Central memory CD8-positive, alpha-beta T cell (primary cell): ENCODE measurements at regions not wholly inside any gene's neighbourhood (a gene's known extent, or its start where the extent isn't known, plus 50 kb on each side); places are given as distances from the start of the nearest gene placed in this dataset.

Source experiments
- ATAC-seq: fragments of 150-1000 bp; cut with Tn5 transposase; replicated peaks from 2 replicates; pipeline ENCODE4 v1.10.0; 2022; ENCODE audit warnings: mild to moderate bottlenecking, moderate FRiP score, moderate number of reproducible peaks; ENCODE audit not compliant: poor library complexity, severe bottlenecking; ENCODE audit errors: extremely low read depth
- DNase-seq, 2 donors: peaks; one replicate each; pipeline ENCODE4 v3.0.0; 2021; ENCODE audit warnings: low spot score in 2 of 2
- H3K27ac Mint-ChIP-seq: one replicate; pipeline ENCODE4 v1.8.0; 2022; ENCODE audit warnings: low read depth, mild to moderate bottlenecking, moderate library complexity, mixed read lengths
- H3K27me3 Mint-ChIP-seq: one replicate; pipeline ENCODE4 v1.8.0; 2022; ENCODE audit warnings: mixed read lengths
- H3K36me3 Mint-ChIP-seq: one replicate; pipeline ENCODE4 v1.8.0; 2022; ENCODE audit warnings: mild to moderate bottlenecking, moderate library complexity, mixed read lengths; ENCODE audit not compliant: insufficient read depth
- H3K4me1 Mint-ChIP-seq: one replicate; pipeline ENCODE4 v1.8.0; 2022; ENCODE audit warnings: mixed read lengths
- H3K4me3 Mint-ChIP-seq: one replicate; pipeline ENCODE4 v1.8.0; 2022; ENCODE audit warnings: mild to moderate bottlenecking, moderate library complexity, mixed read lengths
- H3K9me3 Mint-ChIP-seq: one replicate; pipeline ENCODE4 v1.8.0; 2022; ENCODE audit warnings: mixed read lengths

DNA sequence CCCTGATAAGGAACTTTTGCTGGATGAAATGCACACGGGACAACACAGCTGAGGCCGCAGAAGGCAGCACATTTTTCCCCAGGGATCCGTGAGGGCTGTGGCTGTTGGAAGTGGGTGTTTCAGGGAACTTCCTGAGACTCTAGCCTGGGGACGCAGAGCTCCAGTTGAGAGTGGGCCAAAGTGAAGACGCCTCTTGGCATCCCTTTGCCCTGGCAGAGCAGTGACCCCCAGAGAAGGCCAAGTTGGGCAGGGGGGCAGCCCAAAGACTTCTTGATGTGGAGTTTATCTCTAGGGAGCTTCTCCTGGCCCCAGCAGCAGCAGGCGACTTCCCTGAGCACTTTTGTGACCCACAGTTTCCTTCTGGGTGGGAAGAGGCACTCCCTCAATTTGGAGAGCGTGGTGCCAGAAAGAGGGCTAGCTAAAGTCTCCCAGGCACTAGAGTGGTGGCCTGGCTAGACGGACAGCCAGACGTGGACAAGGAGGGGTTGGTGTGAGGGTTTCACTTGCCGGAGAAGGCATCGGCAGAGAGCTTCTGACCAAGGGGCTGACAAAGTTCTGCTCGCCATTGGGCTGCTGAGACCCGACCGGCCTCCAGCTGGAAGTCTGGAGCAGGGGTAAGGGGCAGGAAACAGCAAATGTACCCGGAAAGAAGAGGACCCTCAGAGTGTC is 108.8 kb downstream of the ACKR3 start:
- Mint-ChIP-seq H3K36me3 (no peaks in the 10 kb centered on the region), H3K4me1 (no peaks in the 10 kb centered on the region), H3K27ac (no peak overlapping the region), H3K9me3 (no peaks in the 10 kb centered on the region), H3K27me3 (peaks cover 58% of the 10 kb centered on the region), H3K4me3 (no peak overlapping the region)
- ATAC-seq (no peak), DNase-seq (no peak)

GRCh38 chr2:236679884-236680860 is 110.5 kb downstream of the ACKR3 start:
- Mint-ChIP-seq H3K27ac (no peak overlapping the region), H3K4me1 (no peaks in the 10 kb centered on the region), H3K9me3 (no peaks in the 10 kb centered on the region), H3K4me3 (no peak overlapping the region), H3K27me3 (peaks cover 68% of the 10 kb centered on the region), H3K36me3 (no peaks in the 10 kb centered on the region)
- no peak for ATAC-seq
- no peak for DNase-seq

DNA sequence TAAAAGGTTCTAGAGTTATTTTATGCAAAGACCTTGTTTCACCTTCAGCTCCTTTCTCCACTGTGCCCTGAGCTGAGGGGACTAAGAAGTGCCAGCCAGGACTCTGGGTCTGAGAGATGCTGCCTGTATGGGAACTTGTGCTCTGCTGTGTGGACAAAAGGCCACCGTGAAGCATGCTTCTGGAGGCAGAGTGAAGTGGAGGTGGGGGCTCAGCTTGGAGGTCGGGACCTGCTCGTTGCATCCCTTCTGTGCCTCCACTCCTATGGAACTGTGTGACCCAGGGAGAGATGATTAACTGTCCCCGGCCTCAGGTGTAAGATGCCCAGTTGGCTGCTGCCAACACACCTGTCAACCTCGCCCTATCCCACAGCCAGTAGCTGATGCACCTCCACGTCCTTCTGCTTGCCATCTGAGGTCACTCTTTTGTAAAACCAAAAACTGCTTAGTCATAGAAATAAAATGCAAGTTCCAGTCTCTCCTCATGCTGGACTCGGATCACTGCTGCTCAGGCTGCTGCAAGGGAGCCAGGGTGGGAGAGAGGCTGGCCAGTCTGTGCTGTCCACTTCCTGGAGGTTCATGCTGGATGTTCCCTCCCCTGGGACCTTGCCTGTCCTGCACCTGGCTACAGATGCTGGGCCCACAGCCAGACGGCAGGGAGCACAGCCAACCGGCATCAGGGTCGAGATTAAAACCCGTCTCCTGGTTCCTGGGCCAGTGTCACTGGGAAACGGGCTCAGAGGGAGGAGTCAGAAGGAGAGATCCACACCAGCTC is 113.2 kb downstream of the ACKR3 start:
- Mint-ChIP-seq H3K9me3 (no peaks in the 10 kb centered on the region), H3K27ac (no peak overlapping the region), H3K27me3 (peaks cover 71% of the 10 kb centered on the region), H3K36me3 (no peaks in the 10 kb centered on the region), H3K4me1 (no peaks in the 10 kb centered on the region), H3K4me3 (no peak overlapping the region)
- DNase-seq = no peak
- ATAC-seq = no peak

- Mint-ChIP-seq H3K36me3 (peaks cover 1% of the 10 kb centered on the region), H3K4me1 (no peaks in the 10 kb centered on the region), H3K27me3 (peaks cover 66% of the 10 kb centered on the region), H3K4me3 (no peak overlapping the region), H3K27ac (no peak overlapping the region), H3K9me3 (no peaks in the 10 kb centered on the region)
- no peak for ATAC-seq
- DNase-seq = no peak
Observed at GRCh38 chr2:236684504-236685256, 115.1 kb downstream of the ACKR3 start.

DNA sequence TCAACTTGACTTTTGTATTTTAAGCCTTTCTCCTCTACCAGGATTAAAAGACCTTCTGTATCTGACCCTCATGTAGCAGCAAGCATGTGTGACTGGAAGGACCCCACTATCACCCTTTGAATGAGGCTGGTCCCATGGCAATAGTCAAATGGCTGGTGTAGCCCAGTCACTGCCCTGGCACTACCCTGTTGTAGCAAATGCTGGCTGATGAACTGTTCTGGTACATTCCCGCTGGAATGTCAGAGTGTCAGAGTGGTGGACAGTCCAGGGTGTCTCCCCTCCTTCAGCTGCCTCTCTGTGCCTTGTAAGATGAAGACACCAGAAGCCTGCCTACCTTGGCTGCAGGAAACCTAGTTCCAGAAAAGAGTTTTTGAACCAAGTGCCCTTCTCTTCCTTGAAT is 115.7 kb downstream of the ACKR3 start:
- DNase-seq (no peak), ATAC-seq (no peak)
- Mint-ChIP-seq H3K4me1 (no peaks in the 10 kb centered on the region), H3K4me3 (no peak overlapping the region), H3K9me3 (no peaks in the 10 kb centered on the region), H3K27me3 (peaks cover 67% of the 10 kb centered on the region), H3K27ac (no peak overlapping the region), H3K36me3 (peaks cover 1% of the 10 kb centered on the region)

GRCh38 chr2:236685979-236686520 is 116.4 kb downstream of the ACKR3 start:
- Mint-ChIP-seq H3K9me3 (no peaks in the 10 kb centered on the region), H3K36me3 (peaks cover 1% of the 10 kb centered on the region), H3K27ac (no peak overlapping the region), H3K4me3 (no peak overlapping the region), H3K27me3 (peaks cover 67% of the 10 kb centered on the region), H3K4me1 (no peaks in the 10 kb centered on the region)
- no peak for ATAC-seq
- DNase-seq = no peak

- no peak overlapping the region for H3K27ac Mint-ChIP-seq
- no peaks in the 10 kb centered on the region for H3K4me1 Mint-ChIP-seq
- no peak overlapping the region for H3K4me3 Mint-ChIP-seq
- no peak for DNase-seq
- peaks cover 1% of the 10 kb centered on the region for H3K36me3 Mint-ChIP-seq
- H3K27me3 Mint-ChIP-seq = peaks cover 69% of the 10 kb centered on the region
- no peak for ATAC-seq
- H3K9me3 Mint-ChIP-seq = no peaks in the 10 kb centered on the region
Observed at GRCh38 chr2:236686561-236686960, 116.9 kb downstream of the ACKR3 start.

DNA sequence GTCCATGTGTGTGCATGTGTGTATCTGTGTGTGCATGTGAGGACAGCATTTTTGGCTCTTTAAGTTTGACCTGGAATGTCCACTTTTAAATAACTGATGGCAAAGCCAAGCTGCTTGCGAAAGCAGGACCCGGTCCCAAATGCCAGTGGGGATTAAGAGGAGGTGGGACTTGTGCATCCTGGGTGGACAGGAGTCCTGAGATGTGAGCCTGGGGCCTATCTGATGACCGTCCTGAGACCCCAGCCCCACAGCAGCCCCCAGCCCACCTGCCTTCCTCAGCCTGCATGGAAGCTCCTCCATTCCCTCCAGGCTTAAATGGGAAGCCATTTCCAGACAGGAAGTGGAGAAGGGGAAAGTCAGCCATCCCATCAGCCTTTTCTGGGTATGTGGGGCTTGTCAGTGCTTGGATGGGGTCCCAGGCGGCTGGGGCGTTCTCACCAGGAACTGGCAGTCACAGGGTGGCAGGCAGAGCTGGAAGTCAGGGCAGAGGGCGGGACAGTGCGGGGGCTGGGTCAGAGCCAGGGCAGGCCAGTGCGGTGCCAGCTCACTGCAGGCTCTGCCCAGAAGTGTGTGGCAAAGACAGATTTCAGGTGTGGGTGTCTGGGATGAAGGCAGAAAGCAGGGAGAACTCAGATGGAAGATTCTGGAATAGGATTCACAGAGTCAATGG is 117.8 kb downstream of the ACKR3 start:
- ATAC-seq (no peak), DNase-seq (no peak)
- no peaks in the 10 kb centered on the region for H3K4me1 Mint-ChIP-seq
- peaks cover 1% of the 10 kb centered on the region for H3K36me3 Mint-ChIP-seq
- no peak overlapping the region for H3K4me3 Mint-ChIP-seq
- H3K9me3 Mint-ChIP-seq = no peaks in the 10 kb centered on the region
- no peak overlapping the region for H3K27ac Mint-ChIP-seq
- H3K27me3 Mint-ChIP-seq = peaks cover 76% of the 10 kb centered on the region

- no peak overlapping the region for H3K4me3 Mint-ChIP-seq
- DNase-seq (no peak), ATAC-seq (no peak)
- H3K36me3 Mint-ChIP-seq = peaks cover 1% of the 10 kb centered on the region
- peaks cover 80% of the 10 kb centered on the region for H3K27me3 Mint-ChIP-seq
- no peaks in the 10 kb centered on the region for H3K4me1 Mint-ChIP-seq
- H3K9me3 Mint-ChIP-seq = no peaks in the 10 kb centered on the region
- H3K27ac Mint-ChIP-seq = no peak overlapping the region
Observed at GRCh38 chr2:236688157-236688556, 118.5 kb downstream of the ACKR3 start.

GRCh38 chr2:236688563-236689392 is 119.2 kb downstream of the ACKR3 start:
- Mint-ChIP-seq H3K27ac (no peak overlapping the region), H3K4me1 (no peaks in the 10 kb centered on the region), H3K27me3 (peaks cover 83% of the 10 kb centered on the region), H3K9me3 (no peaks in the 10 kb centered on the region), H3K4me3 (no peak overlapping the region), H3K36me3 (peaks cover 1% of the 10 kb centered on the region)
- ATAC-seq (no peak), DNase-seq (no peak)

GRCh38 chr2:236689393-236689700 is 119.7 kb downstream of the ACKR3 start:
- Mint-ChIP-seq H3K36me3 (peaks cover 1% of the 10 kb centered on the region), H3K27me3 (peaks cover 83% of the 10 kb centered on the region), H3K9me3 (no peaks in the 10 kb centered on the region), H3K4me1 (no peaks in the 10 kb centered on the region), H3K27ac (no peak overlapping the region), H3K4me3 (no peak overlapping the region)
- ATAC-seq (no peak), DNase-seq (no peak)
